T-helper 2 cell treated with Interferon-gamma antibody and Interleukin-4, amounts not matched to agents 5 μg/mL and 100 μg/mL, for 36 hours (primary cell): ENCODE measurements at regions not wholly inside any gene's neighbourhood (a gene's known extent, or its start where the extent isn't known, plus 50 kb on each side); places are given as distances from the start of the nearest gene placed in this dataset.

Source experiments
- DNase-seq: peaks from one replicate; pipeline ENCODE4 v3.0.0; 2021; ENCODE audit warnings: low spot score
- H3K27ac Mint-ChIP-seq: one replicate; pipeline ENCODE4 v1.8.0; 2021; ENCODE audit warnings: mild to moderate bottlenecking, mixed read lengths
- H3K27me3 Mint-ChIP-seq: one replicate; pipeline ENCODE4 v1.8.0; 2021; ENCODE audit warnings: low read depth, mixed read lengths
- H3K36me3 Mint-ChIP-seq: one replicate; pipeline ENCODE4 v1.8.0; 2021; ENCODE audit warnings: low read depth, mixed read lengths
- H3K4me1 Mint-ChIP-seq: one replicate; pipeline ENCODE4 v1.8.0; 2021; ENCODE audit warnings: low read depth, mixed read lengths
- H3K4me3 Mint-ChIP-seq: one replicate; pipeline ENCODE4 v1.8.0; 2022; ENCODE audit warnings: mild to moderate bottlenecking, moderate library complexity, mixed read lengths
- H3K9me3 Mint-ChIP-seq: one replicate; pipeline ENCODE4 v1.8.0; 2021; ENCODE audit warnings: mixed read lengths

DNA sequence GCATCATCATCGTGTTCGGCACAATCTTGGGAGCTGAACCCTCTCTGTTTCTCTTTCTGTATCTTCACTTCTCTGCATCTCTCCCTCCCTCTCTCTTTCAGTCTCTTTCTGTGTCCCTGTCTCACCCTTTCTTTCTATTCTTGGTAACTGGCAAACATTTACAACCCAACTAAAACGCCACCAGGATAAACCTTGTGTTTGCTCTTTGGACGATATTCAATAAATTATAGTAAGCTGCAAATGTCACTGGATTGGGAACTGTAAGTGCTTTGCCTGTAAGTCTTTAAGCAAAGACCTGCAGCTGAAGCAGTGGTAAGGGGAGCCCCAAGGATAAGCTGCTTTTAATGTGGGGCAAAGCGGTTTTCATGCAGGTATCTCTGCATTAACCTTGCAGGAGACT lies 558.0 kb upstream of the MKI67 start:
- Mint-ChIP-seq H3K27me3 (peaks cover 2% of the 10 kb centered on the region), H3K4me1 (no peaks in the 10 kb centered on the region), H3K27ac (no peak overlapping the region), H3K36me3 (no peaks in the 10 kb centered on the region), H3K9me3 (no peaks in the 10 kb centered on the region), H3K4me3 (no peak overlapping the region)
- no peak for DNase-seq

DNA sequence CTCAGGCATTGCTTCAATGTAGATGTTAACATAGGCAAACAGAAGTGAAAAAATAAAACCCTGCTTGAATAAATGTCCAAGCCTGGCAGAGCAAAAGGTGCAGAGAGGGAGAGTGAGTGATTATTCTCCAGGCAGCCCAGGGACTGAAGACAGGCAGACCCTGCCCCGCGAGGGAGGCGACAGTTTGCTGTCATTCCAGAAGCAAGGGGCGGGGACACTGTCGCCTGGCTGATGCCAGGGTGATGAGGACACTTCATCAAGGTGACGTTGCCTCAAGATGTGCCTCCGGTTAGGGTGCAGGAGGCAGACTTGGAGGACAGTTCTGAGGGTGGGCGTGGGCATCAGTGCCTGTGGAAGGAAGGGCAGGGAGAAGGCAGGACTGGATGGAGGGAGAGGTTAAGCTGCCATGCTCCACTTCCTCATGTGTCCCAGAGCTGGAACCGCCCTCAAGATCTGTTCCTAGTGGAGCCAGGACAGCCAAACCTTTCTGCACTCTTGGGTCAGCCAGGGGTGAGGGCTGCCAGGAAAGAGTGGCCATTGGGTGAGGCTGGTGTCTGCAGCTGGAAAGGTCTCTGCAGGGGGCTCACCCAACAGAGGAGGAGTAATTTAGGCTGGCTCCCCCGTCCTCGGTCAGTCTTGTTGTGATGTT lies 560.5 kb upstream of the MKI67 start:
- Mint-ChIP-seq H3K36me3 (no peaks in the 10 kb centered on the region), H3K4me1 (no peaks in the 10 kb centered on the region), H3K27me3 (no peaks in the 10 kb centered on the region), H3K27ac (no peak overlapping the region), H3K4me3 (no peak overlapping the region), H3K9me3 (no peaks in the 10 kb centered on the region)
- DNase-seq, result no peak

DNA sequence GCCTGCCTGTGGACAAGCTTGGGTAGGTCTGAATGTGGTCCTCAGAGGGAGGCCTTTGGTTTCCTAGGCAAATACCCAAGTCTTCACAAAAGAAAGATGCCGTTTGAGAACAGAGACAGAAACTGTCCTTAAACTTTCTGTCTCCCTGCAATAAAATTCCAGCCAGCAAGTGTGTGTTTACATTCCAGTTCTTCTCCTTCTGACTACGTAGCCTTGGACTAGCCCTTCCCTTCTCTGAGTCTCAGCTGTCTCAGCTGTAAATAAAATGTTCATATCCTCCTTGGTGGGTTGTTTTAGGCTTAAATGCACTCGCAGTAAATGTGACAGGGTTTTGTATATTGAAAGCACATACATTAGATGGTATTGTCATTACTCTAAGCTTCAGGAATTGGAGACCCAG lies 561.2 kb upstream of the MKI67 start:
- Mint-ChIP-seq H3K4me1 (no peaks in the 10 kb centered on the region), H3K4me3 (no peak overlapping the region), H3K27me3 (no peaks in the 10 kb centered on the region), H3K9me3 (no peaks in the 10 kb centered on the region), H3K27ac (no peak overlapping the region), H3K36me3 (no peaks in the 10 kb centered on the region)
- DNase-seq, result no peak

DNA sequence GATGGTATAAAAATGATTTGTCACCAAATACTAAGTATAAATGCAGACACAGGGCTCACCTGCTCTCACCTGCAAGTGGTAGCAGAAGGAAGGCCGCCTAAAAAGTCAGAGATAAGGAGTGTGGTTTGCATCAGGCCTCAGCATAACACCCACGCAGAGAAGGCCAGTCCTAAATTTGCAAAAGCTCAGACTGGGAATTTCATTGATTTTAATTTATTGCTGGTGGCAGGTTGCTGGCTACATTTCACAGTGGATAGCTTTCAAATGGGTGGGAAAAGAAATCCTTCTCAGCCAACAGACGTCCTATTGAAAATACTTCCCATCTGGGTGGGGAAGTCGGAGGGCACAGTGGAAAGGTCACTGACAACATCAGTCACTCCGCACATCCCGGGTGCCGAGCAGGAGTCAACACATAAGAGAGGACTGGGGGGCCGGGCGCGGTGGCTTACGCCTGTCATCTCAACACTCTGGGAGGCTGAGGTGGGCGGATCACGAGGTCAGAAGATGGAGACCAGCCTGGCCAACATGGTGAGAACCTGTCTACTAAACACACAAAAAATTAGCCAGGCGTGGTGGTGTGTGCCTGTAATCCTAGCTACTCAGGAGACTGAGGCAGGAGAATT lies 561.8 kb upstream of the MKI67 start:
- Mint-ChIP-seq H3K4me1 (no peaks in the 10 kb centered on the region), H3K27me3 (no peaks in the 10 kb centered on the region), H3K9me3 (no peaks in the 10 kb centered on the region), H3K36me3 (no peaks in the 10 kb centered on the region), H3K27ac (no peak overlapping the region), H3K4me3 (no peak overlapping the region)
- DNase-seq, result no peak

DNA sequence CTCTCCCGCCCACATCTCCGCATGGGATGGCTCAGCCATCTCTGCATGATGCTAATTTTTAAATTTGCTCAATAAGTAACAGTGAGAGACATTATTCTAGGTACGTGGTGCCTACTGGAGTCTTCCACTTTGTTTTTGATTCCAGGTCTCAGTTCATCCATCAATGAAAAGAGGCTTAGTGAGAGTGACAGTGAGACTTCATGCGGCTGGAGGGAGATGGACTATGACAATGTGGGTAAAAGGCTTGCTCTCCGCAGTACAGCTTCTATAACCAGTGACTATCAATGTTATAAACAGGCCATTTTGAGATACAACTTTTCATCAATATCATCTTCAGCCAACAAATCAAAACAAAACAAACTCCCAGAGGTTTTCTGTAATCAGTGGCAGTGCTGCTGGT lies 563.4 kb upstream of the MKI67 start:
- no peaks in the 10 kb centered on the region for H3K27me3 Mint-ChIP-seq
- no peak overlapping the region for H3K27ac Mint-ChIP-seq
- no peaks in the 10 kb centered on the region for H3K36me3 Mint-ChIP-seq
- no peak overlapping the region for H3K4me3 Mint-ChIP-seq
- no peak for DNase-seq
- H3K9me3 Mint-ChIP-seq, result no peaks in the 10 kb centered on the region
- H3K4me1 Mint-ChIP-seq, result no peaks in the 10 kb centered on the region

DNA sequence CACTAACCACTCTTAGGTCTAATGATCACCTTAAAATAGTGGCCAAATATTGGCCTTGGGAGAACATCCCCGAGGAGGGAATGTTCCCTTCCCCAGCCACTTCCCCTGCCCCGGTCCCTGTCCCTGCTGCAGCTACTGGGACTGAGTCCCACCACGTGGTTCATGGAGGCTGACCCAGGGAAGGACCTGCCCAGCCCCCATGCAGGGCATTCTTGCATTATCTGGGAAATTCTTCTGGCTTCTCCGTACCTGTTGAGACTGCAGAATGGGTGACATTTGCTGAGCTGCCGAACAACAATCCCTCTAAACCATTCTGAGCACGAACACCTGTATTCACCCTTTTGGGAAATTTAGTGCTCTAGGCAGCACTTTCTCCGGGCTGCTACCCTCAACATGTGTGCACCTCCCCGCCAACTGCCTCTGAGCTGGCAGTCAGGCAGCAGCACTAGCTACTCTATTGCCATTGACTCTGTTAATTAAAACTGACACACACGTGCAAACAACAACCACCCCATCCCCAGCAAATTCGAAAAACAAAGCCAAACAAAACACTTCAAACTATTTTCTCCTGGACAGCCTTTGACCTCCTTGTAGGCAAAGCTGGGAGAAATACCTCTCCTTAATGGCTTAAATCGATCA lies 567.4 kb upstream of the MKI67 start:
- no peak overlapping the region for H3K27ac Mint-ChIP-seq
- no peaks in the 10 kb centered on the region for H3K27me3 Mint-ChIP-seq
- H3K36me3 Mint-ChIP-seq, result no peaks in the 10 kb centered on the region
- no peak overlapping the region for H3K4me3 Mint-ChIP-seq
- no peak for DNase-seq
- no peaks in the 10 kb centered on the region for H3K9me3 Mint-ChIP-seq
- H3K4me1 Mint-ChIP-seq, result no peaks in the 10 kb centered on the region

DNA sequence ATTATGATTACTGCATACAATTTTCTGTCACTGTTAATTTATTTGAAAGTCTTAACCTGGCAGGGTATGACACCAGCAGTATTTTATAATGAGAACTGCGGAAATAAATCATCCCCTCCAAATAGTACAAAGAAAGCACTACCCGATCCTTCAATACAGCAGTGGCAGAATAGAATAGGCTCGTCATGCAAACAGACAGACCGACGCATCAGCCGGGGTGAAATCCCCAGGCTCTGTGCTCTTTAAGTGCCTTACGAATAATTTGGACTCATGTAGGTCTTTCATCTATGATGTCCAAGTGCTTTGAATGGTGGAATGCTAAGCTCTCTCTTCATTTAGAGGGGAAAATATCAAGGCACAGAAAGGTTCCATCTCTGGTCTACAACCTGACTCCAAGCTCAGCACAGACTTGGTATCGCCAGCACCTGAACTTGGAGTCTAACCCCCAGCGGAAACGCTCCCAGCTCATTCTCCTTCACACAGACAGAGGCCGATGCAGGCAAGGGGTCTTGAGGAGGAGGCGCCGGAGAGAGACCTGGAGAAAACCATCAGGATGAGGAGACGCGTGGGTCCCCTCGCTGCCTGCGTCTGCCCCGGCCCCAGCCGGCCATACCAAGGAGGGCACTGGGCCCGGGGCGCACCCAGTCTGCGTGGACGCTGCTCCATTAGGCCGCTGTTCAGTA lies 568.1 kb upstream of the MKI67 start:
- no peaks in the 10 kb centered on the region for H3K36me3 Mint-ChIP-seq

DNA sequence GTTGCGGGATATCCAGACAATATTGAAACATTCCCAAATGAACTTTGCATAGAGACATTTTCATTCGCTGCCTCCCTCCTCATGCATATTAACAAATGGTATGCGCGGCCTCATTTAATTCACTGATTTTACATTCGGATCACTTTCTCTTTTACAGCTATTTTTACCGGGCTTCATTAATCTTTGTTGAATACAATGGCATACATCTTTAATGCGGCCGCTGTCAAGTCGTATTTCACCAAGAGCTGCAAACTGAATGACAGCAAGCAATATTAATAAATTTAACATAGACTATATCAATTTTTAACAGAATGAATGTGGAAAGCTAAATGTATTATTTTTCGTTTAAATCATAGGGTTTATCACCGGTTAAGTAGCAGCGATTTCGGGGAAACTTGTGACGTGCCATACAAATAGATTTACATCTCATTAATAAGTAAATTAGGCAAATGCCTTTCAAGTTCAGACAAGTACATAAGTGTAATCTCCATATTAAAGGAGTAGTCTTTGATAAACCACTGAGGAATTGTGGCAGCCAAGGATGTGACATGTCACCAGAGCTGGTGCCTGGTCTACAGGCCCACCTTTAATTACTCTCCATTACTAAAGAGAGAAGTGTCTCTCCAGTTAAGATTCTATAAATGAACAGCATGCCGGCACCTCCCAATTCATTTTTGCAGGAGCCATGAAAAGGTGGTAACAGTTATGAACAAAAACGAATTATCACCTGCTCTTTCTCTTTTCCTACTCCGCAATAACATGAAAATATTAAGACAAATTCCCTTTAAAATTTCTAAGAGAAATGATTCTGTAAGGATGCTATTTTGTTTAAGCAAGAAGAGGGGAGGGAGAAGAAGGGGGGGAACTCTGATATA lies 568.9 kb upstream of the MKI67 start:
- no peak for DNase-seq
- Mint-ChIP-seq H3K9me3 (no peaks in the 10 kb centered on the region), H3K36me3 (no peaks in the 10 kb centered on the region), H3K27me3 (no peaks in the 10 kb centered on the region), H3K27ac (no peak overlapping the region), H3K4me3 (no peak overlapping the region), H3K4me1 (no peaks in the 10 kb centered on the region)

More for the DNA sequence above, 568.1 kb upstream of the MKI67 start:
- Mint-ChIP-seq H3K4me1 (no peaks in the 10 kb centered on the region), H3K4me3 (no peak overlapping the region), H3K27me3 (no peaks in the 10 kb centered on the region), H3K9me3 (no peaks in the 10 kb centered on the region), H3K27ac (no peak overlapping the region)
- no peak for DNase-seq

DNA sequence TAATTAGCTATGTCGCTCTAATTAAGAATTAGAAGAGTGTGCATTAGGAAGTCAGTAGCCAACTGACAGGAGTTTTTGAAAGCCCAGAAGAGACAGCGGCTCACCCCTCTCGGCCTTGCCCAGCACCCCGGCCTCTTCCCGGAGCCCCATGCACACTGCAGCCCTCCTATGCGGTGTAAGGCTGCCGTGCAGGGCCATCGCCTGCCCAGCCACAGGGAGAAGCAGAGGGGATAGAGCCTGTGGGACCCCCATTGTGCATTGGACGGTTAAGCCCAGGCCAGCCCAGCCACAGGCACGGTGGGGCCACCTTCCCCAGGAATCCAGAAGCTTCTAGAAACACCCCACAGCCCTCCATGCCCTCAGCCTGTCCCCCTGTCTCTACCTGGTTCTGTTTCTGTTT lies 569.7 kb upstream of the MKI67 start:
- no peak for DNase-seq
- Mint-ChIP-seq H3K4me1 (no peaks in the 10 kb centered on the region), H3K27me3 (no peaks in the 10 kb centered on the region), H3K27ac (no peak overlapping the region), H3K9me3 (no peaks in the 10 kb centered on the region), H3K36me3 (no peaks in the 10 kb centered on the region), H3K4me3 (no peak overlapping the region)

DNA sequence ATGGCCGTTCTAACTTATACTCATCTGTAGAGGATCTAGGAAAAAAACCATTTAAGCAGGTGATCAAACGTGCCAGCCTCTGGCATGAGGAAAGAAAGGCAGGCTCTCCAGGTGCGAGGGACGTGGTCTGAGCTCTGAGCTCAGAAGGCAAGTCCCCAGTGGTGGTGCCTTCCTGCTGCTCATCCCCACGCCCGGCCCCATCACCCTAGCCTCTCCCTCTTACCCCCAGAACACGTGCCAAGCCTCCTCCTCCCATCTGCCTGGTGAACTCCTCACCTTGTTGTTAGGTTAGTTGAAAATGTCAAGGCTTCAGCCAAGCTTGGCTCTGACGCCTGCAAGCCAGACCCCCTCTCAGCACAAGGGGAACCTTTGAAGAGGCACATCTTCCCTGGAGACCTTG lies 571.2 kb upstream of the MKI67 start:
- Mint-ChIP-seq H3K4me3 (no peak overlapping the region), H3K4me1 (no peaks in the 10 kb centered on the region), H3K27me3 (no peaks in the 10 kb centered on the region), H3K36me3 (no peaks in the 10 kb centered on the region), H3K9me3 (no peaks in the 10 kb centered on the region), H3K27ac (no peak overlapping the region)
- DNase-seq, result no peak

DNA sequence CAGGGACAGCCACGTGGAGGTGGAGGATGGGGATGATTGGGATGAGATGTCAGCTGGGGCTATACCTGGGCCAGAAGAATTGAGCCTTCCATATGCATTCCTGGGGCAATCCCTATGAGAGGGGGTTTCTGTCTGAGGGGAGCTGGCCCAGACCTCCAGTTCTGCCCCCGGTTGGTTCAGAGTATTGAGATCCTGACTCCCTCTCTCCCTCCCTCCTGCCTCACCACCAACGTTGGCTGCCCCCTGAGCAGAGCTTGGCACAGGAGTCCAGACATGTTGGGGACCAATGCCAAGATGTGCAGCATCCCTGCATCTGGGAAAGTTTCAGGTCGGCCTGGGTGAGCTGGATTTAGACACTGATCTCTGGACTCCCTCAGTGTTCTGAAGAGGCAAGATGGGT lies 575.2 kb upstream of the MKI67 start:
- Mint-ChIP-seq H3K9me3 (no peaks in the 10 kb centered on the region), H3K4me3 (no peak overlapping the region), H3K4me1 (no peaks in the 10 kb centered on the region), H3K27ac (no peak overlapping the region), H3K27me3 (peaks cover 3% of the 10 kb centered on the region), H3K36me3 (no peaks in the 10 kb centered on the region)
- DNase-seq, result no peak

DNA sequence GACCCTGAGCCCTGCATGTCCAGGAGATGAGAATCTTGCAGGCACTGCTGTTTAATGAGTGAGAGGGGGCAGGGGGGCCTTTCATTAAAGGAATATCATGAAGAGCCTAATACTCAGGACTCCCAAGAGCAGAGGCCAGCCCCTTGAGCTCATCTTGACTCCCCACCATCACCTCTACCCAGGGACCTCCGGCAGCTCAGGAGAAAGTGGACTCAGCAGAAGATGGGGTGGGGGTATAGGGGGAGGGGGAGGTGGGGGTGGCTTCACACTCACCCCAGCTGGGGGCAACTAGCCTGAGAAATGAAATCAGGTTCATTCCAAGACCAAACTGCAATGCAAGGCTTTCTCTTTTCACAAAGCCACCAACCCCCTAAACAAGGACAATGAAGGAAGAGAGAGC lies 575.6 kb upstream of the MKI67 start:
- Mint-ChIP-seq H3K4me3 (no peak overlapping the region), H3K27ac (no peak overlapping the region), H3K27me3 (peaks cover 3% of the 10 kb centered on the region), H3K4me1 (no peaks in the 10 kb centered on the region), H3K9me3 (no peaks in the 10 kb centered on the region), H3K36me3 (no peaks in the 10 kb centered on the region)
- no peak for DNase-seq

DNA sequence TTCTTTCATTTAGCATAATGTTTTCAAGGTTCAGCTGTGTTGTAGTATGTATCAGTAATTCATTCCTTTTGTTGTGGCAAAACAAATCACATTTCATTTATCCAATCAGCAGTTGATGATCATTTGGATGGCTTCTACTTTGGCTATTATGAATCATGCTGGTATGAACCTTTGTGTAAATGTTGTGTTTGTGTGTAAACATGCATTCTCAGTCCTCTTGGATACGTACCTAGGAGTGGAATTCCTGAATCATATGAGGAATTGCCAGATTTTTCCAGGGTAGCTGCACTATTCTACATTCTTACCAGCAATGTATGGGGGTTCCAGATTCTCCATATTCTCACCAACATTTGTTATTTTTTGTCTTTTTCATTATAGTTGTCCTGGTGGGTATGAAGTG lies 578.5 kb upstream of the MKI67 start:
- peaks cover 8% of the 10 kb centered on the region for H3K27me3 Mint-ChIP-seq
- H3K36me3 Mint-ChIP-seq, result no peaks in the 10 kb centered on the region
- H3K9me3 Mint-ChIP-seq, result no peaks in the 10 kb centered on the region
- no peak overlapping the region for H3K4me3 Mint-ChIP-seq
- no peaks in the 10 kb centered on the region for H3K4me1 Mint-ChIP-seq
- H3K27ac Mint-ChIP-seq, result no peak overlapping the region
- no peak for DNase-seq

DNA sequence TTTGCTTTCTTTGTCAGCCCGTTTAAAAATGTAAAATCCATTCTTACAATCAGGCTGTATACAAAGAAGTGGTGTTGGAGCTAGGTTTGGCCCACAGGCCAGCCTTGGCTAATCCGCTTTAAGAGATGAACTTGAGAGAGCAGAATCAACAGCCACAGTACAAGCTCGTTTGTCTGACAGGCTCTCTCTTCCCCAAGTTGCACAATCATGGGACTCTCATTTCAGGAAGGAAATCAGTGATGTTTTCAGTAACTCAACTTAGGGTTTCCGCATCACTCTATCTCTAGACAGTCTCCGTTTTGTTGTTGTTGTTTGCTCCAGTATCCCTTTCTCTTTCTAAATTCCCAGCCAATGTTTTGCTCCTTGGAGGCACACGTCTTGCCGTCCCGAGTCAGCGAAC lies 582.0 kb upstream of the MKI67 start:
- Mint-ChIP-seq H3K27ac (no peak overlapping the region), H3K9me3 (no peaks in the 10 kb centered on the region), H3K36me3 (no peaks in the 10 kb centered on the region), H3K4me3 (no peak overlapping the region), H3K27me3 (peaks cover 9% of the 10 kb centered on the region), H3K4me1 (no peaks in the 10 kb centered on the region)
- no peak for DNase-seq
